ENCODE measurements at regions not wholly inside any gene's neighbourhood (a gene's known extent, or its start where the extent isn't known, plus 50 kb on each side); places are given as distances from the start of the nearest gene placed in this dataset.
"Not testable (repeated sequence)": the region's sequence is repeated elsewhere in the genome, so short reads cannot be mapped to it uniquely, and the experiment has no call there.

DNA sequence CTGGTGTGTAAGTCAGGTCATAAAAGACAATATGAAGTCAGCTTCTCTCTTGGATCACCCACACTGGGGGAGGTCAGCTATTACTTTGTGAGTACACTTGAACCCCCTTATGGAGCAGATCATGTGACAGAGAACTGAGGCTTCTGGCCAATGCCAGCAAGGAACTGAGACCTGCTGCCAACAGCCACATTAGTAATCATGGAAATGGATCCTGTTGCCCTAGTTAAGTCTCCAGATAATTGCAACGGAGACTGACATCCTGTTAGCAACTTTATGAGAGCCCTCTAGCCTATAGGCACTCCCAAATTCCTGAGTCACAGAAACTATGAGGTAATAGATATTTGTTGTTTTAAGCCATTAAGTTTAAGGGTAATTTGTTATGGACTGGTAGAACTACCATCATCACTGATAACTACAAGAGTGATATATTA, 110.4 kb upstream of the GMNC start:
- H3K4me2 ChIP-seq (ENCODE audit: low read length) = no peak overlapping the region
- H3F3A ChIP-seq (ENCODE audit: control insufficient read depth, insufficient read depth) = no peaks in the 10 kb centered on the region
- no peaks in the 10 kb centered on the region for H3K9me2 ChIP-seq (replicated peaks; ENCODE audit: control insufficient read depth, low read length)
- no peak for TF ChIP-seq EZH2phosphoT487 (IDR thresholded peaks at IDR 0.05; ENCODE audit: borderline replicate concordance, low read length)
- TF ChIP-seq, protein P1, sequence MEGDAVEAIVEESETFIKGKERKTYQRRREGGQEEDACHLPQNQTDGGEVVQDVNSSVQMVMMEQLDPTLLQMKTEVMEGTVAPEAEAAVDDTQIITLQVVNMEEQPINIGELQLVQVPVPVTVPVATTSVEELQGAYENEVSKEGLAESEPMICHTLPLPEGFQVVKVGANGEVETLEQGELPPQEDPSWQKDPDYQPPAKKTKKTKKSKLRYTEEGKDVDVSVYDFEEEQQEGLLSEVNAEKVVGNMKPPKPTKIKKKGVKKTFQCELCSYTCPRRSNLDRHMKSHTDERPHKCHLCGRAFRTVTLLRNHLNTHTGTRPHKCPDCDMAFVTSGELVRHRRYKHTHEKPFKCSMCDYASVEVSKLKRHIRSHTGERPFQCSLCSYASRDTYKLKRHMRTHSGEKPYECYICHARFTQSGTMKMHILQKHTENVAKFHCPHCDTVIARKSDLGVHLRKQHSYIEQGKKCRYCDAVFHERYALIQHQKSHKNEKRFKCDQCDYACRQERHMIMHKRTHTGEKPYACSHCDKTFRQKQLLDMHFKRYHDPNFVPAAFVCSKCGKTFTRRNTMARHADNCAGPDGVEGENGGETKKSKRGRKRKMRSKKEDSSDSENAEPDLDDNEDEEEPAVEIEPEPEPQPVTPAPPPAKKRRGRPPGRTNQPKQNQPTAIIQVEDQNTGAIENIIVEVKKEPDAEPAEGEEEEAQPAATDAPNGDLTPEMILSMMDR (IDR thresholded peaks at IDR 0.05; ENCODE audit: low read depth, low read length, poor library complexity, severe bottlenecking) = no peak
- H4K20me1 ChIP-seq (ENCODE audit: control insufficient read depth, insufficient read depth, low read depth, low read length) = no peaks in the 10 kb centered on the region
- no peaks in the 10 kb centered on the region for H3K27me3 ChIP-seq (ENCODE audit: control insufficient read depth, low read length)
- no peak overlapping the region for H3K4me3 ChIP-seq (ENCODE audit: low read length)
- no peaks in the 10 kb centered on the region for H3K9me3 ChIP-seq (ENCODE audit: control insufficient read depth, insufficient read depth, low read length)
- H3K27ac ChIP-seq (ENCODE audit: low read depth, low read length) = no peak overlapping the region
- H3K79me2 ChIP-seq (ENCODE audit: control insufficient read depth, low read length) = no peaks in the 10 kb centered on the region
- H3K4me1 ChIP-seq (ENCODE audit: control insufficient read depth, low read length) = no peaks in the 10 kb centered on the region
- no peaks in the 10 kb centered on the region for H3K36me3 ChIP-seq (ENCODE audit: control insufficient read depth, low read length)

DNA sequence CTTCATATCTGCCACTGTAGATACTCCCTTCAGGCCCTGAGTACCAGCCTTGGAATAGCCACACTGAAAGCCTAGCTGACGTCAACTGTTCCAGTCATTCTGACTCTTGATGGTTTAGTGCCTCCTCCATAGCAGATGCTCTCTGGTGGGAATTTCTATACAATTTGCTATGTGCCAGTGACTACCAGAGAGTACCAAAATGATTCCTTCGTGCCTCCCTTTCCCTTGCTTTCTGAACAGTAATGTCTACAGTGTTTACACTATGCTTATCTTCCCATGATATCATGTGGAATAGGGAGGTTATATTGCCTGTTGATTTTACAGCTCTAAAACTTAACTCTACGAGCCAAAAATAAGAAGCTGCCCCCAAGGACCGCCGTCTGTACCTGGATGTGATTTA, 109.7 kb upstream of the GMNC start:
- no peaks in the 10 kb centered on the region for H3K36me3 ChIP-seq (ENCODE audit: control insufficient read depth, low read length)
- no peaks in the 10 kb centered on the region for H3K4me1 ChIP-seq (ENCODE audit: control insufficient read depth, low read length)
- no peak overlapping the region for H3K4me3 ChIP-seq (ENCODE audit: low read length)
- no peaks in the 10 kb centered on the region for H3K27me3 ChIP-seq (ENCODE audit: control insufficient read depth, low read length)
- H3K4me2 ChIP-seq (ENCODE audit: low read length) = no peak overlapping the region
- H3F3A ChIP-seq (ENCODE audit: control insufficient read depth, insufficient read depth) = no peaks in the 10 kb centered on the region
- no peaks in the 10 kb centered on the region for H3K79me2 ChIP-seq (ENCODE audit: control insufficient read depth, low read length)
- TF ChIP-seq EZH2phosphoT487 (IDR thresholded peaks at IDR 0.05; ENCODE audit: borderline replicate concordance, low read length) = no peak
- TF ChIP-seq, protein P1 (IDR thresholded peaks at IDR 0.05; ENCODE audit: low read depth, low read length, poor library complexity, severe bottlenecking) = no peak
- no peak overlapping the region for H3K27ac ChIP-seq (ENCODE audit: low read depth, low read length)
- no peaks in the 10 kb centered on the region for H4K20me1 ChIP-seq (ENCODE audit: control insufficient read depth, insufficient read depth, low read depth, low read length)
- no peaks in the 10 kb centered on the region for H3K9me3 ChIP-seq (ENCODE audit: control insufficient read depth, insufficient read depth, low read length)
- H3K9me2 ChIP-seq (replicated peaks; ENCODE audit: control insufficient read depth, low read length) = no peaks in the 10 kb centered on the region

DNA sequence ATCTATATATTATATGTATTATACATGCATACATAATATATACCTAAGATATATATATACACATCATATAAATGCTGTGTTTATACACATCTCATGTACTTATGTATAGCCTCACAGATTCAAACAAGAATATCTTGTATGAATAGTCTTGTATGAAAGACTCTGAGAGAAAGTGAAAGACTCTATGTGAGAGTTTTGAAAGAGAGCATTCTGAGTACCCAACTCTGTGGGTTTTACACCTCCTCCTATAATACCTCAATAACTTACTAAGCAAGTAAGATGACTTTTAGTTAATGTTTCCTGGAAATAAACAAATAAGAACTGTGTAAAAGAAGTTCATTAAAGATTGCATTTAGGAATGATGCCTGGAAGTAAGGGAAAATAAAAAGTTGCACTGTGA, 108.1 kb upstream of the GMNC start:
- Histone ChIP-seq H3K4me3 (ENCODE audit: low read length) (no peak overlapping the region), H3K9me3 (ENCODE audit: control insufficient read depth, insufficient read depth, low read length) (no peaks in the 10 kb centered on the region), H3F3A (ENCODE audit: control insufficient read depth, insufficient read depth) (no peaks in the 10 kb centered on the region), H3K79me2 (ENCODE audit: control insufficient read depth, low read length) (no peaks in the 10 kb centered on the region), H4K20me1 (ENCODE audit: control insufficient read depth, insufficient read depth, low read depth, low read length) (no peaks in the 10 kb centered on the region), H3K27ac (ENCODE audit: low read depth, low read length) (no peak overlapping the region), H3K27me3 (ENCODE audit: control insufficient read depth, low read length) (no peaks in the 10 kb centered on the region), H3K36me3 (ENCODE audit: control insufficient read depth, low read length) (no peaks in the 10 kb centered on the region), H3K4me1 (ENCODE audit: control insufficient read depth, low read length) (no peaks in the 10 kb centered on the region), H3K4me2 (ENCODE audit: low read length) (no peak overlapping the region), H3K9me2 (replicated peaks; ENCODE audit: control insufficient read depth, low read length) (no peaks in the 10 kb centered on the region)
- TF ChIP-seq, protein P1 (IDR thresholded peaks at IDR 0.05; ENCODE audit: low read depth, low read length, poor library complexity, severe bottlenecking) = no peak
- TF ChIP-seq EZH2phosphoT487 (IDR thresholded peaks at IDR 0.05; ENCODE audit: borderline replicate concordance, low read length) = no peak

DNA sequence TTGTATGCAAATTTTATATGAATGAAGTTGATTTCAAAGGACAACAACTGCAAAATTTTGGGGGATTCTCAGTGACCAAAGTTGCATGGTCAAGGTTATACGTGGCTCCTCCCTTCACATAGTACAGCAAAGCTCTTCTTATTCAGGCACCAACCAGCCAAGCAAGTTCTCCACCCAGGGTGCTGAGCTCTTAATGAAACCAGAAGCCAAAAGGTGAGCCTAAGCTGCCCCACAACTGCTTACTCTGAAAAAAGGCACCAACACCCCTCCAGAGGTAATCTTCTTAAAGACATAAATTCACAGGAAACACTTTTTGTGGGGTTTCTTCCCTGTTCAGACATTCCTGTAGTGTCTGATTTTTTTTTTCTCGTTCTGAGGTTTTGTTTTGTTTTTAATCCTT, 106.1 kb upstream of the GMNC start:
- Histone ChIP-seq H3K4me2 (ENCODE audit: low read length) (no peak overlapping the region), H3K27ac (ENCODE audit: low read depth, low read length) (no peak overlapping the region), H3K9me3 (ENCODE audit: control insufficient read depth, insufficient read depth, low read length) (no peaks in the 10 kb centered on the region), H3F3A (ENCODE audit: control insufficient read depth, insufficient read depth) (no peaks in the 10 kb centered on the region), H3K36me3 (ENCODE audit: control insufficient read depth, low read length) (no peaks in the 10 kb centered on the region), H3K9me2 (replicated peaks; ENCODE audit: control insufficient read depth, low read length) (no peaks in the 10 kb centered on the region), H3K4me1 (ENCODE audit: control insufficient read depth, low read length) (no peaks in the 10 kb centered on the region), H3K79me2 (ENCODE audit: control insufficient read depth, low read length) (no peaks in the 10 kb centered on the region), H3K27me3 (ENCODE audit: control insufficient read depth, low read length) (no peaks in the 10 kb centered on the region), H4K20me1 (ENCODE audit: control insufficient read depth, insufficient read depth, low read depth, low read length) (no peaks in the 10 kb centered on the region), H3K4me3 (ENCODE audit: low read length) (no peak overlapping the region)
- TF ChIP-seq EZH2phosphoT487 (IDR thresholded peaks at IDR 0.05; ENCODE audit: borderline replicate concordance, low read length) = no peak
- TF ChIP-seq, protein P1 (IDR thresholded peaks at IDR 0.05; ENCODE audit: low read depth, low read length, poor library complexity, severe bottlenecking) = no peak

DNA sequence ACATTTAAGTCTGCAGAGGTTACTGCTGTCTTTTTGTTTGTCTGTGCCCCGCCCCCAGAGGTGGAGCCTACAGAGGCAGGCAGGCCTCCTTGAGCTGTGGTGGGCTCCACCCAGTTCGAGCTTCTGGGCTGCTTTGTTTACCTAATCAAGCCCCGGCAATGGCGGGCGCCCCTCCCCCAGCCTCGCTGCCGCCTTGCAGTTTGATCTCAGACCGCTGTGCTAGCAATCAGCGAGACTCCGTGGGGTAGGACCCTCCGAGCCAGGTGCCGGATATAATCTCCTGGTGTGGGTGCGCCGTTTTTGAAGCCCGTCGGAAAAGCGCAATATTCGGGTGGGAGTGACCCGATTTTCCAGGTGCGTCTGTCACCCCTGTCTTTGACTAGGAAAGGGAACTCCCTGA, 102.4 kb upstream of the GMNC start:
- not testable (repeated sequence) for H3K9me3 ChIP-seq (ENCODE audit: control insufficient read depth, insufficient read depth, low read length); H3K79me2 ChIP-seq (ENCODE audit: control insufficient read depth, low read length); H3F3A ChIP-seq (ENCODE audit: control insufficient read depth, insufficient read depth); H3K27me3 ChIP-seq (ENCODE audit: control insufficient read depth, low read length); H3K4me1 ChIP-seq (ENCODE audit: control insufficient read depth, low read length); H3K27ac ChIP-seq (ENCODE audit: low read depth, low read length); H3K4me3 ChIP-seq (ENCODE audit: low read length); H3K36me3 ChIP-seq (ENCODE audit: control insufficient read depth, low read length); H3K4me2 ChIP-seq (ENCODE audit: low read length); H3K9me2 ChIP-seq (replicated peaks; ENCODE audit: control insufficient read depth, low read length); H4K20me1 ChIP-seq (ENCODE audit: control insufficient read depth, insufficient read depth, low read depth, low read length)

All from DOHH2 (cell line).